K562 (cell line): ENCODE measurements at regions not wholly inside any gene's neighbourhood (a gene's known extent, or its start where the extent isn't known, plus 50 kb on each side); places are given as distances from the start of the nearest gene placed in this dataset.
A peak's percentile ranks its signal among the peaks of the same experiment; 100 is the strongest.

ENCODE experiments used
- CCNT2 ChIP-seq: IDR thresholded peaks from 2 replicates; pipeline ENCODE4 v1.6.1; 2011; ENCODE audit warnings: borderline replicate concordance, low read depth, mild to moderate bottlenecking, moderate library complexity, mixed read lengths, low read length; ENCODE audit not compliant: insufficient read length; ENCODE audit errors: extremely low read depth
- CTBP1 ChIP-seq: fragments of 450-650 bp; IDR thresholded peaks from 2 replicates; pipeline ENCODE4 v1.6.1; 2016; ENCODE audit warnings: borderline replicate concordance
- E2F4 ChIP-seq: sonication (generic); formaldehyde crosslinking; IDR thresholded peaks from 2 replicates; pipeline ENCODE4 v1.8.0; 2022; ENCODE audit warnings: mild to moderate bottlenecking, low read depth, missing genetic modification reagents
- FOXK1 ChIP-seq: sonication (generic); formaldehyde crosslinking; IDR thresholded peaks from 2 replicates; pipeline ENCODE4 v1.8.0; 2022; ENCODE audit warnings: missing genetic modification reagents, mild to moderate bottlenecking, borderline replicate concordance
- HDAC1 ChIP-seq, 2 experiments: fragments of 450-650 bp; IDR thresholded peaks; 2 replicates each; pipeline ENCODE4 v1.6.1; 2016 to 2017; ENCODE audit warnings: inconsistent platforms in 1 of 2, mild to moderate bottlenecking in 1 of 2, moderate library complexity in 1 of 2
- HNRNPK ChIP-seq: fragments of 200-400 bp; formaldehyde crosslinking; IDR thresholded peaks from one replicate; pipeline ENCODE4 v1.6.1; 2018; ENCODE audit warnings: mild to moderate bottlenecking, low read depth, low read length; ENCODE audit not compliant: poor library complexity, severe bottlenecking
- ID3 ChIP-seq, 2 experiments: fragments of 250-450 bp in 1 of 2; fragments of 450-650 bp in 1 of 2; sonication (Bioruptor Pico) in 1 of 2; IDR thresholded peaks; 2 replicates each; pipeline versions ENCODE4 v1.6.1 to v1.8.0; 2016 to 2021; ENCODE audit warnings: mild to moderate bottlenecking in 2 of 2, moderate library complexity in 2 of 2, missing compliant biosample characterization in 1 of 2, missing genetic modification characterization in 1 of 2
- LARP7 ChIP-seq: fragments of 450-650 bp; IDR thresholded peaks from 2 replicates; pipeline ENCODE4 v1.6.1; 2016
- LCOR ChIP-seq: sonication (generic); formaldehyde crosslinking; IDR thresholded peaks from 2 replicates; pipeline ENCODE4 v1.8.0; 2022; ENCODE audit warnings: mild to moderate bottlenecking, missing genetic modification reagents
- MECOM ChIP-seq: fragments of 250-450 bp; sonication (Bioruptor Pico); IDR thresholded peaks from 2 replicates; pipeline ENCODE4 v1.8.0; 2022; ENCODE audit warnings: inconsistent platforms
- NFXL1 ChIP-seq: fragments of 450-650 bp; formaldehyde crosslinking; IDR thresholded peaks from 2 replicates; pipeline ENCODE4 v1.4.0; 2021; ENCODE audit warnings: mild to moderate bottlenecking
- PKNOX1 ChIP-seq: fragments of 450-650 bp; IDR thresholded peaks from 2 replicates; pipeline ENCODE4 v1.6.1; 2016
- RERE ChIP-seq: sonication (generic); formaldehyde crosslinking; IDR thresholded peaks from 2 replicates; pipeline ENCODE4 v1.8.0; 2023; ENCODE audit warnings: missing genetic modification reagents, mild to moderate bottlenecking, borderline replicate concordance
- TRIM24 ChIP-seq, 2 experiments: fragments of 450-650 bp; IDR thresholded peaks; 2 replicates each; pipeline ENCODE4 v1.6.1; 2016
- ZBTB1 ChIP-seq: sonication (generic); formaldehyde crosslinking; IDR thresholded peaks from 2 replicates; pipeline ENCODE4 v1.8.1; 2023; ENCODE audit warnings: missing genetic modification reagents, low read depth, mild to moderate bottlenecking, borderline replicate concordance
- ZNF146 ChIP-seq: IDR thresholded peaks from one replicate; pipeline ENCODE4 v1.6.1; 2018; ENCODE audit warnings: missing compliant biosample characterization; ENCODE audit not compliant: unreplicated experiment
- ZNF280B ChIP-seq: fragments of 250-450 bp; sonication (Bioruptor Pico); IDR thresholded peaks from 2 replicates; pipeline ENCODE4 v1.5.1; 2021; ENCODE audit warnings: mild to moderate bottlenecking

- TF ChIP-seq RERE (CRISPR knock-in tag) = no peak
- TF ChIP-seq CCNT2 = no peak
- peak; percentile 9 to 35; a peak in 1 of 4 replicates for TF ChIP-seq TRIM24 (IDR thresholded peaks at IDR 0.05)
- TF ChIP-seq ZBTB1 = no peak
- peak; percentile 96 for TF ChIP-seq LARP7
- TF ChIP-seq HNRNPK = no peak
- TF ChIP-seq PKNOX1 = no peak
- no peak for TF ChIP-seq CTBP1
- no peak; a peak in 2 of 4 replicates for TF ChIP-seq HDAC1 (IDR thresholded peaks at IDR 0.05)
- no peak for TF ChIP-seq NFXL1
- TF ChIP-seq E2F4 = peak; percentile 65; the same call in 1 of the 2 replicates
- TF ChIP-seq ZNF280B = no peak
- TF ChIP-seq ZNF146 (CRISPR knock-in tag) = no peak
- TF ChIP-seq LCOR = no peak
- TF ChIP-seq MECOM (CRISPR knock-in tag) = no peak
- no peak for TF ChIP-seq ID3 (CRISPR knock-in tag; IDR thresholded peaks at IDR 0.05)
- no peak for TF ChIP-seq ID3 (tag; IDR thresholded peaks at IDR 0.05)
- no peak for TF ChIP-seq FOXK1
These were observed 90.1 kb upstream of the GSE1 start (continued) for GRCh38 chr16:85522842-85523601.
